KBM-7 (cell line): ENCODE measurements at regions not wholly inside any gene's neighbourhood (a gene's known extent, or its start where the extent isn't known, plus 50 kb on each side); places are given as distances from the start of the nearest gene placed in this dataset.
A peak's percentile ranks its signal among the peaks of the same experiment; 100 is the strongest.
"Not testable (repeated sequence)": the region's sequence is repeated elsewhere in the genome, so short reads cannot be mapped to it uniquely, and the experiment has no call there.

Experiments used
- DNase-seq: peaks from one replicate; pipeline ENCODE4 v3.0.0-alpha.2; 2015
- in situ Hi-C: fragments of 300-500 bp; cut with MboI; formaldehyde crosslinking; loops from 2 replicates; pipeline ENCODE4 v1.14.3; 2020; ENCODE audit warnings: low sequenced_read_pairs, low pct_unique_long_range_greater_than_20kb, mixed read lengths

DNA sequence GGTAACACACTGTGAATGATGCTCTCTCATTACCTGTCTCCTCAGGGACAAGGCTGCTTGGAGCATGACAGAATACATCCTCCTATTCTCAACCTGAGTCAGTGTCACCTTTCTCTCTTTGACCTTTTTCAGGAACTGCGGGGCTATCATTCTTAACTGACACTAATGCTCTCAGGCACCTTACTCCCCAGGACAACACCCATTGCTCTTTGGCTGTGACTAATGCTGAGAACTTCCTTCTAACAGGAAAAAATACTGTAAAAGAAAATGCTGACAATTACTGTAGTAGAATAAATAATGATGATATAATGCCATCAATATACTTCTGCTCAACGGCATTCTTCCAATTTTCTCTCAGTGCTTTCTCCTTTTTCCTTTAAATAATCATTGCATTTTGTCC lies 2082.7 kb upstream of the RAG2 start:
- in situ Hi-C loops: no loop called here
- no peak for DNase-seq

DNA sequence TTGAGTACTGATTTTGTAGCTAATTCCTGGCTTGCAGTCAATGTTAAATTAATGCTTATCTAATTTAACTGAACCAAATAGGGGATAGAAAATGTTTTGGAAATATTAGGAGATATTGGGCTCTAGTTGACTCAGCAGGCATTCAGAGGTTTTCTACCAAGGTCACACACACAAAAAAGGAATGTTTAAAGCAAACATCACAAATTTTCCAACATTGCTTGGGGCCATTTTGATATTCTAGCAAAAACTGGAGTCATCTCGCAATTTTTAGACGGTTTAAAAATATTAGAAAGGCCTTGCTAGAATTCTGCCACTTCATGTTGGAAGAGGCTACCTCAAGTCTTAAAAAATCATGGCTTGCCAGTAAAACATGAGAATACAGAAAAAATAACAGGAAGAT lies 2082.1 kb upstream of the RAG2 start:
- in situ Hi-C loops: no loop called here
- DNase-seq: no peak

DNA sequence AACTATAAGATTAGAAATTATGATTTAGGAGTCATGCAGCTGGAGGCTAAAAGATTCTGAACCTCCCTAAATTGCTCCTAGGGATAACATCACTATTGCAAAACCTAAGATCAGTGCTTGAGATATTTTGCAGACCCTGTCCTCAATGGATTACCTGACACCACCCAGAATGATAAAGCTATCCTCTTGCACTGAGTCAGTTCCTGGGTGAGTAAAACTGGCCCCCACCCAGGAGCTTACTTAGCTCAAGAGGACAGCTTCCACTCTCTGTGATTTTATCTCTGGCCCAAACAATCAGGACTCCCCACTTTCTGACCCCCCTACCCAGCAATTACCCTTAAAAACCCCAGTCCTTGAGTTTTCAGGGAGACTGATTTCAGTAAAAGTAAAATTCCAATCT lies 2074.4 kb upstream of the RAG2 start:
- in situ Hi-C loops: no loop called here
- DNase-seq: no peak

DNA sequence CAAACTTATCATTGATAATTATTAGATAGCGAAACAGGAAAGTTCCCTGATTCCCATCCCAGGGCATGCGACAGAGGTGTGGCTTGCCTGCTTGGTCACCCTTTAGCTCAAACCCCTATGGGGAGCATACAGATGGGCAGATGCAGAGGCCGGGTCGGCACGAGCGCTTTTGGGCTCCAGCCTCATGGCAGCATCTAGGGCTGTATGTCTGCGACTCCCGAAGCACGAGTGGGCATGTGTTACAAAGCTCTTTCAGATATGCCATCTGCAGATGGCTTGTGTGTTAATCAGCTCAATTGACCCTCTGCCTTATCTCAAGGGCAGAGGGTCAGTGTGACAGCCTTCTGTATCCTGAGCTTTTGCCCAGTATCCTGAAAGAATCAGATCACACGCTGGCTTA lies 2069.3 kb upstream of the RAG2 start:
- DNase-seq: no peak
- in situ Hi-C loops: no loop called here

DNA sequence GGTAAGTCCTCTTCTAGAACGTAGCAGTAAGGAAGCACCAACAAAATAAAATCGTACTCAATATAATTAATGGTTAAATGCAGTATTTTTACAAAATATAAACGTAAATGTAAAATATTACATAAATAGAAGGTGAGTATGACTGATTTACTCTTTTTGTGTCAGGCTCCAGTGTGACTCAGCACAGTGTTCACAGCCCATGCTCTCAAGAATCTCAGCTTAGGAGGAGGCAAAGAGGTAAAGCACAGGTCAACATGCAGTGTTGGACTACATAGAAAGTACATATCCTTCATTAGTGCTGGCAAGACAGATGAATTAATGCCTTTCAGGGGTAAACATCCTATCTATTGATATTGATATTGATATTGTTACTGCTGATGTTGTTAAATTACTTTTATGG lies 2050.6 kb upstream of the RAG2 start:
- DNase-seq: no peak
- in situ Hi-C loops: no loop called here

DNA sequence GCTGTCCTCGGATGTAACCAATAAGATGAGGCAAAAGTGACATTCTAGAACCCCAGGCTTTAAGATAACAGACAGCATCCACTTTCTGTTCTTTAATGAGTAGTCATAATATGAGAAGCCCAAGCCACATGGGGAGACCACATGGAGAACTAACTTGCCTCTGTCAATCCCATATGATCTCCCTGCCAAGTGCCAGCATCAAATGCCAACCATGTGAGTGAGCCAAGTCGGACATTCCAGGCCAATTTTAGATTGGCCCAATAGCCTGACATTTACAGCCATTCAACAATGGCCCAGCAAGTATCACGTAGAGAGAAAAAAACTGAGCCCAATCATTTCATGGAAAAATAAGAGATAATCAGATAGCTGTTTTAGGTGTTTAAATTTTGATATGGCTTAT lies 2048.3 kb upstream of the RAG2 start:
- in situ Hi-C loops: no loop called here
- no peak for DNase-seq

DNA sequence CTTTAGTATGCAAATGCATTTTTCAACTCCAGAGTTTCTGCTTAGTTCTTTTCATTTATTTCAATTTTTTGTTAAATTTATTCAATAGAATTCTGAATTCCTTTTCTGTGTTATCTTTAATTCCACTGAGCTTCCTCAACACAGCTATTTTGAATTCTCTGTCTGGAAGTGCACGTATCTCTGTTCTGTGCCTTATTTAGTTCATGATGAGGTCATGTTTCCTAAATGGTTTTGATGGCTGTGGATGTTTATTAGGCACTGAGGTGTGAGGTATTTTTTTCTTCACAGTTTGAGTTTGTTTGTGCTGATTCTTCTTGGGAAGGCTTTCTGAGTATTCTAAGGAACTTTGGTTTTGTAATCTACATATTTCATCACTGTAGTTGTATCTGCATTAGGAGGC lies 2042.8 kb upstream of the RAG2 start:
- no peak for DNase-seq
- in situ Hi-C loops: no loop called here

DNA sequence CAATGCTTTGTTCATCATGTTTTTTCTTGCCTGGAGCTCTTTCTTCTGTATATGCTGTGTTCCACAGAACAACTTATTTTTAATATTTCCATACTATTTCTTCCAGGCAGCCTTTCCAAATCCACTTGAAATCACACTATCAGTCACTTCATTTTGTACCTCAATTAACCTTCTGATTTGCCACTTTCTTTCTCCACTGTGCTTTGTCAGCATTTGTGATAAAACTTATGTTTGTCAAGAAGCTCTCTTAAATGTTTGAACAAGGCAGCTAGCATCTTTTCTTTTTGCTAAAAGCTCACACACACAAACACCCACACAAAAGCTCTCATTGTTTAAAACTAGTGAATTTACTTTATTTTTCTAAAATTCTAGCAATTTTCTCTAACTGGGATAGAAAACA lies 2014.7 kb upstream of the RAG2 start:
- no peak for DNase-seq
- in situ Hi-C loops: no loop called here

DNA sequence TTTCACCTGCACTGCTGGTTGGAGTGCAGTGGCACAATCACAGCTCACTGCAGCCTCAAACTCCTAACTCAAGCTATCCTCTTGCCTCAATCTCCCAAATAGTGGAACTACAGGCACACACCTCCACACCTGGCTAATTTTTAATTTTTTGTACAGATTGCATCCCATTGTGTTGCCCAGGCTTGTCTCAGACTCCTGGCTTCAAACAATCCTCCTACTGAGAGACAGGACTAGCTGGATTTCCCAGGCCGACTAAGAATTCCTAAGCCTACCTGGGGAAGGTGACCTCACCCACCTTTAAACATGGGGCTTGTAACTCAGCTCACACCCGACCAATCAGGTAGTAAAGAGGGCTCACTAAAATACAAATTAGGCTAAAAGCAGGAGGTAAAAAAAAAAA lies 2003.3 kb upstream of the RAG2 start:
- in situ Hi-C loops, DNase-seq: not testable (repeated sequence)

DNA sequence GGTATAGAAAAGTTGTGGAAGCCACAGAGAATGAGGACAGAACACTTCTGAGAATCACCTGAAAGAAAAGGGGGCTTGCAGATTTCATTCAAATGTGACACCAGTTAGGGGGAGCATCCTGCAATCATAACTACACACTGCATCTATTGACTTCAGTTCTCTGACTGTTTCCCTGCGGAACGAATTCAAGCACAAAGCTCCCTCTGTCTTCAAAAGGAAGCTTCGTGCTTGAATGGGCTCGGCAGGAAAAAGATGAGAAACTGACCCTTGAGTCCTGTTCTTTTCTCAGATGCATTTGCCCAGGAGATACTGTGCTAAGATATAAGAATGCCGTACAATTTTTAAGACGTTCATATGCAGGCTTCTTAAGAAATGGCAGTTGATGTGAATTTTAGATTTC lies 2000.4 kb upstream of the RAG2 start:
- DNase-seq: no peak
- in situ Hi-C loops: no loop called here

DNA sequence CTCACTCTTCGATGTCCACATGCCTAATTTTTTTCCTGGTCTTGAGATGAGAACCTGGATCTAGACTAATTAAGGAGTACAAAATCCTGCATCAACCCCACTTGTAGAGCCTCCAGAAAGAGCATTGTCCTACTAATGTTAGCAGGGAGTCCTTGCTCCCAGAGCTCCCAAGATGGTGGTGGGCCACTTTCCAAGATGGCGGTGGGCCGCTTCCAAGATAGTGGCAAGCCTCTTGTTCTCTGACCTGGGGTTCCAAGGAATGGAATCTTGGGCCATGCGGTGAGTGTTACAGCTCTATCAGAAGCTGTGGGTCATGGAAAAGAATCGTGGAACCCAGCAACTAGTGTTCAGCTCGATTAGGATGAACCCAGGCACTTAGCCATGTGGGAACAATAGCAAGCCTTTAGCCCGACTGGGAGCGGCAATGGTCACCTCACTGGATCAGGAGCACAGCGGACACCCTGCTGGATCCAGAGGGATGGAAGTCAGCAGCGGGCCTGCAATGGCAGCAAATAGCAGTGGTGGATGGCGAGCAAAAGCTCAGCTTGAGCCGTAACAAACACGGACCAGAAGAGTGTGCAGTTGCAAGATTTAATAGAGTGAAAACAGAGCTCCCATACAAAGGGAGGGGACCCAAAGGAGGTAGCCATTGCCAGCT lies 1997.5 kb upstream of the RAG2 start:
- in situ Hi-C loops: not testable (repeated sequence)

DNA sequence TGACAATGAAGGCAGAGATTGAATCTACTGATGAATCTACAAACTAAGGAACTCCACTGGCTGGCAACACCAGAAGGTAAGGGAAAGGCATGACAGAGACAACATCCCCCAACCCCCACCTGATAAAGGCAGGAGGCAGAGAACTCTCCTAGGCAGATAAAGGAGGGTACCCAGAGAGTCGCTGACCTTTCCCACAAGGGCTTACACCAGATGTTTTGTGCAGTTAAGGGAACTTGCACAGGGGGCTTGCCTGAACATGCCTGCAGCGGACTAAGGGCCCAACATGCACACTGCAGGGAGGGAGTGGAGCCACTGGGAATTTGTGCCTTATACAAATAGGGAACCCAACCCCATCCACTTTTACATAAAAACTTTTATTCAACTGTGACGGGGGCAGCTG lies 1996.9 kb upstream of the RAG2 start:
- DNase-seq: peak; percentile 16

More for the DNA sequence above, 1997.5 kb upstream of the RAG2 start:
- not testable (repeated sequence) for DNase-seq

DNA sequence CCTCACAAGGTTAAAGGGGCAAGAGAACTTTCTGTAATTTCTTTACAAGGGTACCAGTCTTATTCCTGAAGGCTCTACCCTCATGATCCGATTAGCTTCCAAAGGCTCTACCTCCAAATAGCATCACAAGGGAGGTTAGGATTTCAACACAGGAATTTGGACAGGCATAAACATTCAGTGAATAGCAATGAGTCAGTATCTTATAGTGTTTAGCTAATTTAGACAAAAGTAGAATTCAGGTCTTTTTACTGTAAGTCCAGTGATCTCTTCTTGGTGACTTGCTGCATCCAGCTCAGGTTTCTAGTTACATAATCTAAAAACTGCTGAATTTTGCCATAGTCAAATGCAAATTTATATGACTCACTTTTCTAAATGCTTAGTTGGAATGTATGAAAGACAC lies 1995.6 kb upstream of the RAG2 start:
- DNase-seq: no peak
- in situ Hi-C loops: no loop called here

More for the DNA sequence above, 1996.9 kb upstream of the RAG2 start:
- in situ Hi-C loops: no loop called here

DNA sequence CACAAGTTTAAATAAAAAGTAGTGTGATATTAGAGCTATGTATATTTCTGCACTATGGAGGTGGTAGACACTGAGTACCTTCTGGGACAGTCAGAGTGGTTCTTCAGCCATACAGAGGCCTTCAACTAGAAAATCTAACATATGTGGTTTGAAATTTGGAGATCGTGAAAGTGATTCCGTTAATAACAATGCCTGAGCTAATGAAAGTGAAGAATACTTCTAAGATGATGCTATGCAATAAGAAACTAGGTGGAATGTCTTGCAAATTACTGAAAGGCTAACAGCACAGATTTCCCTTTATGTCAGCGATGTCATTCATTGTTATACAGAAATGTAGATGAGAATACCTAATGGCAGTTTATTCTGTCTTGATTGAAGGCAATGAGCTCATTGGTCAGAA lies 1984.7 kb upstream of the RAG2 start:
- in situ Hi-C loops: no loop called here

DNA sequence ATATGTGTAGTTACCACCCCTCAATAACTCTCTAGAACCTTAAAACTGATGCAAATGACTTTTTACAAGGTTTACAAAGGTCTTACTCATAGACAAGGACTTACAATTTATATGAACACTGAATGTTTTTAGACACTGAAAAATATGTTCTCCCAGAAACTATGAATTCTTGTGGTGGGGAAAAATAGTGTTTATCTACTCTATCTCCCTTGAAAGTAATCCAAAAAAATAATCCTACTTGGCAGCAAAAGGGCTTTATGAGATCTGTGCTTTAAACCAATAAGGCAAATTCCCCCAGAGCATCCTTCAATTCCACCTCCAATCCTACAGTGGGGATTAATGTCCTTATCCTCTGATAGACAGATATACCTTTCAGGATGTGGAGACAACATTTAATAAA lies 1984.1 kb upstream of the RAG2 start:
- in situ Hi-C loops: no loop called here
- DNase-seq: no peak

More for the DNA sequence above, 1984.7 kb upstream of the RAG2 start:
- DNase-seq: no peak

DNA sequence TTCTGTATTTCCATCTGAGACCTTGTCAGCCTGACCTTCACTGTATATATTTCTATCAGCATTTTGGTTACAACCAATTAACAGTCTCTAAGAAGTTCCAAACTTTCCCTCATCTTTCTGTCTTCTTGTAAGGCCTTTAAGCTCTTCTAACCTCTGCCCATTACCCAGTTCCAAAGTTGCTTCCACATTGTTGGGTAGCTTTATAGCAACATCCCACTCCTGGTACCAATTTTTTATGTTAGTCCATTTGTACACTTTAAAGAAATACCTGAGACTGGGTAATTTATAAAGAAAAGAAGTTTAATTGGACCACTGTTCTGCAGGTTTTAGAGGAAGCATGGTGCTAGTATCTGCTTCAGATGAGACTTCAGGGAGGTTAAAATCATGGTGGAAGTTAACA lies 1979.7 kb upstream of the RAG2 start:
- no peak for DNase-seq
- in situ Hi-C loops: no loop called here

DNA sequence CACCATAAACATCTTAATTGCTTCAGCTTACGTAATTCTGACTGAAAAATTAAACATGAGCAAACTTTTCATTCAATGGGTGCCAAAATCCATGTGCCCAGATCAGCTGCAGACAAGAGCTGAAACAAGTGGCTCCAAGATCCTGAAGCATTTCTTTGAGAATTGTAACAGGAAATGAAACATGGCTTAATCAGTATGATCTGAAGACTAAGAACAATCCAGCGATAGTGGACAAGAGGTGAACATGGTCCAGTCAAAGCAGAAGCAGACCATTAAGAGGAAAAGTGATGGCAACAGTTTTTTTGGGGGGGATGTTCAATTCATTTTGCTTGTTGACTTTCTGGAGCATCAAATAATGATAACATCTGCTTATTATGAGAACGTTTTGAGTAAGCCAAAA lies 1964.5 kb upstream of the RAG2 start:
- in situ Hi-C loops: no loop called here
- DNase-seq: no peak

DNA sequence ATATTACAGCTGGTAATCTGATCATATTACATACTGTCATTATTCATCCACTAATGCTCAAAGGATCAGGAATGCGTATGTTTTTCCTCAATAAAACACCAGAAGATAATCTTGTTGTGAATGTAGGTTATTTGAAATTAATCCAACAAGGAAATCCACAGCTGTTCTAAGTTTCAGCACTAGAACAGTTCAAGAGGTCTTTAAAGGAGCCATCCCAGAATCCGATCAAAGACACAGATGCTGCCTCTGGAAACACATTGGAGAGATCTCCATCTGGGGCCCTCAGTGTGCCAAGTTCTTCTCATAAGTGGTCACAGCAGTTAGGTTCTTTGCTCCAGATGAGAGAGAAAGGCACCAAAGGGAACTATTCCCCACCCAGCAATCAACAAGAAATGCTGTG lies 1955.1 kb upstream of the RAG2 start:
- DNase-seq: no peak

DNA sequence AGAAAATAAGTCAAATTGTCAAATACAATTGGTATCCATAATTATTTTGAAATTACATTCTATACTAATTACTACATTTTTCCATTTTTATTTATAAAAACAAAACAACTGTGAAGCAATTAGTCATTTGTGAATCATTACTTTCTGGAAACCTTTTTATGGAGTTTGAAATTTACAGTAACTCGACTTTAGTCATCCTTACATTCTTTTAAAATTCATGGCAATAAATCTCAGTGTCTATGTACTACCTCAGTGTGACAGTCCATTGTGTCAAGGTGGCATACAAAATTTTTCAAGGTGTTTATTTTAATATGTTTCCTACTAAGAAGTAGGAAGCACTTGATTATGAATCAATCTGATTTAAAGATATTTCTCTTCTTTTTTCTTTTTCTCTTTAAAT lies 1949.4 kb upstream of the RAG2 start:
- in situ Hi-C loops: no loop called here

More for the DNA sequence above, 1955.1 kb upstream of the RAG2 start:
- in situ Hi-C loops: no loop called here

DNA sequence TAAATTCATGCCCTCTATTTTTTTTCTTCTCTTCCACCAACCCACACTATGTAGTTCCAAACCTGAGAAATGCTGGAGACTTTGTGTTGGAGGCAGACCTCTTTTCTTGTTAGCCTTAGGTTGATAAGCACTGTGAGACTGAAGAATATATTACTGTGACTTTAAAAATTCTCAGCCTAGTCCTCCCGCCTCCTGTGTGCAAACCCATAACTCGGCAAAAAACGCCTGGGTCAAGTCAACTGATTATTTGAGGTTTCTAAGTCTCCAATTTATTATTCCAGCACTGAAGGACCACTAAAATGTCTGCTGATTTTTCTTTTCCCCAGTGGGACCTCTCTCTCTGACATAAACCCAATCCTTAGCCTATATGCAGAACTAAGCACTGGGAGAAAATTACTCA lies 1946.0 kb upstream of the RAG2 start:
- in situ Hi-C loops: no loop called here
- no peak for DNase-seq

More for the DNA sequence above, 1949.4 kb upstream of the RAG2 start:
- DNase-seq: no peak

DNA sequence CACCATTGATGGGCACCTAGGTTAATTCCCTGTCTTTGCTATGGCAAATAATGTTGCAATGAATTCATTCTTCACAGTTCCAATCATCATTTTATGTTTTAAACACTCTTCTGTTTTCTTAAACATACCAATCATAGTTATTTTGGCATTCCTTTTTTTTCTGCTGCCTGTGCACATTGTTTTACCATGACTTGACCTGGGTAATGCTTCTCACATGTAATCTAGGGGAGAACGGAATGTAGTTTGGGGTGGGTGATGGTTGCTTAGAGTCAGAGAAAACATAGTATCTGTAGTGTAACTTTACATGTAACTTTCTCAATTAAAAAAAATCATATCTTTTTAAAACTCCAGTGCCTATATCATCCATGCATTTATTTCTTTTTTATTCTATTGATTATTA lies 1945.3 kb upstream of the RAG2 start:
- DNase-seq: no peak
- in situ Hi-C loops: no loop called here
